ENCODE measurements at regions not wholly inside any gene's neighbourhood (a gene's known extent, or its start where the extent isn't known, plus 50 kb on each side); places are given as distances from the start of the nearest gene placed in this dataset.

GRCh38 chrX:110408949-110409588, 50.4 kb downstream of the RTL9 start:
- H2BK120ac ChIP-seq (ENCODE audit: low read depth, low read length), result no peak overlapping the region
- H2AK5ac ChIP-seq (ENCODE audit: low read depth, low read length), result no peak overlapping the region
- H3K4me2 ChIP-seq (ENCODE audit: insufficient read depth, low read length, poor library complexity, severe bottlenecking), result no peak overlapping the region
- no peak overlapping the region for H3K27ac ChIP-seq (replicated peaks; ENCODE audit: low read length)
- no peak overlapping the region for H2AFZ ChIP-seq (ENCODE audit: low read length)
- H3K18ac ChIP-seq (ENCODE audit: low read length), result no peak overlapping the region
- no peak for DNase-seq (ENCODE audit: low spot score)
- H3K4ac ChIP-seq (ENCODE audit: low read length), result no peak overlapping the region
- H4K91ac ChIP-seq (ENCODE audit: low read depth, low read length, poor library complexity), result no peak overlapping the region
- H2BK5ac ChIP-seq (ENCODE audit: low read length), result no peak overlapping the region
- no peak overlapping the region for H3K4me3 ChIP-seq (ENCODE audit: low read length in 2 of 2)
- H3K23ac ChIP-seq (ENCODE audit: low read depth, low read length, poor library complexity), result no peak overlapping the region
- H3K27me3 ChIP-seq (ENCODE audit: control insufficient read depth in 3 of 3, insufficient read depth in 3 of 3, low read depth in 1 of 3, low read length in 3 of 3), result peaks cover 0 to 22% (median 0%) of the 10 kb centered on the region in 3 experiments
- no peak overlapping the region for H4K8ac ChIP-seq (ENCODE audit: low read depth, low read length)
- no peaks in the 10 kb centered on the region for H3K36me3 ChIP-seq (replicated peaks in 1 of 2; ENCODE audit: control insufficient read depth in 2 of 2, insufficient read depth in 2 of 2, low read length in 2 of 2)
- H3K9ac ChIP-seq (ENCODE audit: low read depth, low read length, poor library complexity), result no peak overlapping the region
- no peak overlapping the region for H3K14ac ChIP-seq (ENCODE audit: low read length)
- peaks cover 0 to 2% of the 10 kb centered on the region in 2 donors for H3K4me1 ChIP-seq (ENCODE audit: control insufficient read depth in 2 of 2, insufficient read depth in 1 of 2, low read depth in 1 of 2, low read length in 2 of 2)
- no CpG with 5 or more reads among the region's 9 CpGs for WGBS, 2 donors (ENCODE audit: extremely low coverage in 2 of 2, insufficient read length in 2 of 2, insufficient replicate concordance in 1 of 2)
- no peaks in the 10 kb centered on the region for H3K9me3 ChIP-seq (replicated peaks in 1 of 2; ENCODE audit: control insufficient read depth in 2 of 2, insufficient read depth in 1 of 2, low read depth in 1 of 2, low read length in 2 of 2)
- no peaks in the 10 kb centered on the region for H3K79me1 ChIP-seq (ENCODE audit: low read depth, low read length)
- H2BK12ac ChIP-seq (ENCODE audit: low read length), result no peak overlapping the region
- H2BK15ac ChIP-seq (ENCODE audit: low read length), result no peak overlapping the region

GRCh38 chrX:110409925-110410324, 51.3 kb downstream of the RTL9 start:
- H3K9me3 ChIP-seq (replicated peaks in 1 of 2; ENCODE audit: control insufficient read depth in 2 of 2, insufficient read depth in 1 of 2, low read depth in 1 of 2, low read length in 2 of 2), result no peaks in the 10 kb centered on the region
- H3K36me3 ChIP-seq (replicated peaks in 1 of 2; ENCODE audit: control insufficient read depth in 2 of 2, insufficient read depth in 2 of 2, low read length in 2 of 2), result no peaks in the 10 kb centered on the region
- H2BK15ac ChIP-seq (ENCODE audit: low read length), result no peak overlapping the region
- H4K91ac ChIP-seq (ENCODE audit: low read depth, low read length, poor library complexity), result no peak overlapping the region
- no peak overlapping the region for H2AK5ac ChIP-seq (ENCODE audit: low read depth, low read length)
- no peak overlapping the region for H2AFZ ChIP-seq (ENCODE audit: low read length)
- H2BK5ac ChIP-seq (ENCODE audit: low read length), result no peak overlapping the region
- no peak overlapping the region for H3K4me2 ChIP-seq (ENCODE audit: insufficient read depth, low read length, poor library complexity, severe bottlenecking)
- H3K27me3 ChIP-seq (ENCODE audit: control insufficient read depth in 3 of 3, insufficient read depth in 3 of 3, low read depth in 1 of 3, low read length in 3 of 3), result peaks cover 0 to 22% (median 0%) of the 10 kb centered on the region in 3 experiments
- H4K8ac ChIP-seq (ENCODE audit: low read depth, low read length), result no peak overlapping the region
- H3K27ac ChIP-seq (replicated peaks; ENCODE audit: low read length), result no peak overlapping the region
- H3K23ac ChIP-seq (ENCODE audit: low read depth, low read length, poor library complexity), result no peak overlapping the region
- H2BK12ac ChIP-seq (ENCODE audit: low read length), result no peak overlapping the region
- H3K18ac ChIP-seq (ENCODE audit: low read length), result no peak overlapping the region
- WGBS, 2 donors (ENCODE audit: extremely low coverage in 2 of 2, insufficient read length in 2 of 2, insufficient replicate concordance in 1 of 2), result no CpG with 5 or more reads among the region's 6 CpGs
- H3K9ac ChIP-seq (ENCODE audit: low read depth, low read length, poor library complexity), result no peak overlapping the region
- no peak overlapping the region for H3K14ac ChIP-seq (ENCODE audit: low read length)
- H3K4me3 ChIP-seq (ENCODE audit: low read length in 2 of 2), result no peak overlapping the region
- H3K4ac ChIP-seq (ENCODE audit: low read length), result no peak overlapping the region
- no peak overlapping the region for H2BK120ac ChIP-seq (ENCODE audit: low read depth, low read length)
- no peaks in the 10 kb centered on the region for H3K4me1 ChIP-seq (ENCODE audit: control insufficient read depth in 2 of 2, insufficient read depth in 1 of 2, low read depth in 1 of 2, low read length in 2 of 2)
- H3K79me1 ChIP-seq (ENCODE audit: low read depth, low read length), result no peaks in the 10 kb centered on the region
- no peak for DNase-seq (ENCODE audit: low spot score)

- no peaks in the 10 kb centered on the region for H3K79me1 ChIP-seq (ENCODE audit: low read depth, low read length)
Measured at GRCh38 chrX:110410603-110411002, 52.0 kb downstream of the RTL9 start.

GRCh38 chrX:110412971-110413726, 54.5 kb downstream of the RTL9 start:
- no peaks in the 10 kb centered on the region for H3K9me3 ChIP-seq (replicated peaks in 1 of 2; ENCODE audit: control insufficient read depth in 2 of 2, insufficient read depth in 1 of 2, low read depth in 1 of 2, low read length in 2 of 2)
- peak overlapping the region; percentile 40 for H3K4me2 ChIP-seq (ENCODE audit: insufficient read depth, low read length, poor library complexity, severe bottlenecking)
- no peaks in the 10 kb centered on the region for H3K79me1 ChIP-seq (ENCODE audit: low read depth, low read length)
- H4K91ac ChIP-seq (ENCODE audit: low read depth, low read length, poor library complexity), result no peak overlapping the region
- no peak overlapping the region for H2BK5ac ChIP-seq (ENCODE audit: low read length)
- H2AFZ ChIP-seq (ENCODE audit: low read length), result peak overlapping the region; percentile 65
- H3K27me3 ChIP-seq (ENCODE audit: control insufficient read depth in 3 of 3, insufficient read depth in 3 of 3, low read depth in 1 of 3, low read length in 3 of 3), result peaks cover 0 to 20% (median 0%) of the 10 kb centered on the region in 3 experiments
- no CpG with 5 or more reads among the region's 18 CpGs for WGBS, 2 donors (ENCODE audit: extremely low coverage in 2 of 2, insufficient read length in 2 of 2, insufficient replicate concordance in 1 of 2)
- no peak overlapping the region for H3K18ac ChIP-seq (ENCODE audit: low read length)
- no peak overlapping the region for H3K23ac ChIP-seq (ENCODE audit: low read depth, low read length, poor library complexity)
- no peaks in the 10 kb centered on the region for H3K36me3 ChIP-seq (replicated peaks in 1 of 2; ENCODE audit: control insufficient read depth in 2 of 2, insufficient read depth in 2 of 2, low read length in 2 of 2)
- no peak overlapping the region for H3K9ac ChIP-seq (ENCODE audit: low read depth, low read length, poor library complexity)
- no peak overlapping the region for H3K14ac ChIP-seq (ENCODE audit: low read length)
- H3K4me1 ChIP-seq (ENCODE audit: control insufficient read depth in 2 of 2, insufficient read depth in 1 of 2, low read depth in 1 of 2, low read length in 2 of 2), result peaks cover 0 to 9% of the 10 kb centered on the region in 2 donors
- H4K8ac ChIP-seq (ENCODE audit: low read depth, low read length), result no peak overlapping the region
- H2BK12ac ChIP-seq (ENCODE audit: low read length), result no peak overlapping the region
- no peak overlapping the region for H2BK120ac ChIP-seq (ENCODE audit: low read depth, low read length)
- H2BK15ac ChIP-seq (ENCODE audit: low read length), result no peak overlapping the region
- H3K4ac ChIP-seq (ENCODE audit: low read length), result no peak overlapping the region
- H3K4me3 ChIP-seq (ENCODE audit: low read length in 2 of 2), result no peak overlapping the region
- DNase-seq (ENCODE audit: low spot score), result peak; percentile 70
- no peak overlapping the region for H2AK5ac ChIP-seq (ENCODE audit: low read depth, low read length)
- no peak overlapping the region for H3K27ac ChIP-seq (replicated peaks; ENCODE audit: low read length)

More at GRCh38 chrX:110410603-110411002, 52.0 kb downstream of the RTL9 start:
- Histone ChIP-seq H3K4ac (ENCODE audit: low read length) (no peak overlapping the region), H3K18ac (ENCODE audit: low read length) (no peak overlapping the region), H3K23ac (ENCODE audit: low read depth, low read length, poor library complexity) (no peak overlapping the region), H2AK5ac (ENCODE audit: low read depth, low read length) (no peak overlapping the region), H3K27ac (replicated peaks; ENCODE audit: low read length) (no peak overlapping the region), H4K8ac (ENCODE audit: low read depth, low read length) (no peak overlapping the region), H3K4me3 (ENCODE audit: low read length in 2 of 2) (no peak overlapping the region), H3K9ac (ENCODE audit: low read depth, low read length, poor library complexity) (no peak overlapping the region), H3K36me3 (replicated peaks in 1 of 2; ENCODE audit: control insufficient read depth in 2 of 2, insufficient read depth in 2 of 2, low read length in 2 of 2) (no peaks in the 10 kb centered on the region), H2BK12ac (ENCODE audit: low read length) (no peak overlapping the region), H2BK5ac (ENCODE audit: low read length) (no peak overlapping the region), H2BK15ac (ENCODE audit: low read length) (no peak overlapping the region), H3K27me3 (ENCODE audit: control insufficient read depth in 3 of 3, insufficient read depth in 3 of 3, low read depth in 1 of 3, low read length in 3 of 3) (peaks cover 0 to 21% (median 0%) of the 10 kb centered on the region in 3 experiments), H4K91ac (ENCODE audit: low read depth, low read length, poor library complexity) (no peak overlapping the region), H3K4me2 (ENCODE audit: insufficient read depth, low read length, poor library complexity, severe bottlenecking) (no peak overlapping the region), H2BK120ac (ENCODE audit: low read depth, low read length) (no peak overlapping the region), H3K9me3 (replicated peaks in 1 of 2; ENCODE audit: control insufficient read depth in 2 of 2, insufficient read depth in 1 of 2, low read depth in 1 of 2, low read length in 2 of 2) (no peaks in the 10 kb centered on the region), H3K4me1 (ENCODE audit: control insufficient read depth in 2 of 2, insufficient read depth in 1 of 2, low read depth in 1 of 2, low read length in 2 of 2) (peaks cover 0 to 2% of the 10 kb centered on the region in 2 donors), H3K14ac (ENCODE audit: low read length) (no peak overlapping the region), H2AFZ (ENCODE audit: low read length) (no peak overlapping the region)
- DNase-seq (ENCODE audit: low spot score), result no peak
- no CpG with 5 or more reads among the region's 5 CpGs for WGBS, 2 donors (ENCODE audit: extremely low coverage in 2 of 2, insufficient read length in 2 of 2, insufficient replicate concordance in 1 of 2)

Data from neuronal stem cell (in vitro differentiated cells).